Activated naive CD8-positive, alpha-beta T cell treated with anti-CD3 and anti-CD28 coated beads for 36 hours (primary cell): ENCODE measurements at regions not wholly inside any gene's neighbourhood (a gene's known extent, or its start where the extent isn't known, plus 50 kb on each side); places are given as distances from the start of the nearest gene placed in this dataset.

Source experiments
- DNase-seq: peaks from one replicate; pipeline ENCODE4 v3.0.0; 2021
- H3K27ac Mint-ChIP-seq: one replicate; pipeline ENCODE4 v1.8.0; 2022; ENCODE audit warnings: mild to moderate bottlenecking, moderate library complexity, mixed read lengths
- H3K27me3 Mint-ChIP-seq: one replicate; pipeline ENCODE4 v1.8.0; 2022; ENCODE audit warnings: mild to moderate bottlenecking, mixed read lengths
- H3K36me3 Mint-ChIP-seq: one replicate; pipeline ENCODE4 v1.8.0; 2021; ENCODE audit warnings: mild to moderate bottlenecking, mixed read lengths
- H3K4me1 Mint-ChIP-seq: one replicate; pipeline ENCODE4 v1.8.0; 2021; ENCODE audit warnings: mixed read lengths
- H3K4me3 Mint-ChIP-seq: one replicate; pipeline ENCODE4 v1.8.0; 2022; ENCODE audit warnings: mild to moderate bottlenecking, moderate library complexity, mixed read lengths
- H3K9me3 Mint-ChIP-seq: one replicate; pipeline ENCODE4 v1.8.0; 2022; ENCODE audit warnings: mixed read lengths

GRCh38 chr9:107858260-107858659 is 368.7 kb upstream of the KLF4 start:
- Mint-ChIP-seq H3K27me3 (no peaks in the 10 kb centered on the region), H3K36me3 (no peaks in the 10 kb centered on the region), H3K4me1 (no peaks in the 10 kb centered on the region), H3K9me3 (peaks cover 3% of the 10 kb centered on the region), H3K4me3 (no peak overlapping the region), H3K27ac (no peak overlapping the region)
- DNase-seq: no peak

GRCh38 chr9:107856633-107857032 is 367.1 kb upstream of the KLF4 start:
- Mint-ChIP-seq H3K4me3 (no peak overlapping the region), H3K9me3 (peaks cover 3% of the 10 kb centered on the region)
- DNase-seq: no peak

GRCh38 chr9:107855164-107855563 is 365.6 kb upstream of the KLF4 start:
- no peaks in the 10 kb centered on the region for H3K27me3 Mint-ChIP-seq
- no peaks in the 10 kb centered on the region for H3K36me3 Mint-ChIP-seq
- peaks cover 3% of the 10 kb centered on the region for H3K9me3 Mint-ChIP-seq
- DNase-seq: no peak
- H3K4me1 Mint-ChIP-seq: no peaks in the 10 kb centered on the region
- H3K4me3 Mint-ChIP-seq: no peak overlapping the region
- no peak overlapping the region for H3K27ac Mint-ChIP-seq

More at GRCh38 chr9:107856633-107857032, 367.1 kb upstream of the KLF4 start:
- no peaks in the 10 kb centered on the region for H3K27me3 Mint-ChIP-seq
- H3K36me3 Mint-ChIP-seq: no peaks in the 10 kb centered on the region
- H3K27ac Mint-ChIP-seq: no peak overlapping the region
- H3K4me1 Mint-ChIP-seq: no peaks in the 10 kb centered on the region

DNA sequence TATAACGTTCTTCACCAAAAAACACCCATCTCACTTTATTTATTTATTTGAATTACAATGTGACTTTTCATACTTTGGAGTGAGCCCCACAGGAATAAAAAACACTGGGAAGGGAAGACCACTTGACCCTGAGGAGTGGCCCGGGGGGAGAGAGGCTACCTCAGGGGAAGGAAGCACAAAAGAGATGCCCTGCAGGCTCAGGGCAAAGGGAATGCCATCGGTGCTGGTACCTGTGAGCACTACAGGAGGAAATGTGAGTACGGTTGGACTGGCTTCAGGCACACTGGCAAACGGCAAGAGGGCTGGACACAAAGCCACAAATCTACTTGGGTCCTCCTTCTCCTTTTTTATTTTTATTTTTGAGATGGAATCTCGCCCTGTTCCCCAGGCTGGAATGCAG is 363.9 kb upstream of the KLF4 start:
- Mint-ChIP-seq H3K27me3 (no peaks in the 10 kb centered on the region), H3K4me1 (no peaks in the 10 kb centered on the region), H3K27ac (no peak overlapping the region), H3K36me3 (no peaks in the 10 kb centered on the region), H3K9me3 (peaks cover 5% of the 10 kb centered on the region), H3K4me3 (no peak overlapping the region)
- DNase-seq: no peak

GRCh38 chr9:107852891-107853290 is 363.3 kb upstream of the KLF4 start:
- no peak overlapping the region for H3K27ac Mint-ChIP-seq
- peaks cover 4% of the 10 kb centered on the region for H3K9me3 Mint-ChIP-seq
- DNase-seq: no peak
- H3K4me3 Mint-ChIP-seq: no peak overlapping the region
- H3K36me3 Mint-ChIP-seq: no peaks in the 10 kb centered on the region
- no peaks in the 10 kb centered on the region for H3K4me1 Mint-ChIP-seq
- no peaks in the 10 kb centered on the region for H3K27me3 Mint-ChIP-seq

DNA sequence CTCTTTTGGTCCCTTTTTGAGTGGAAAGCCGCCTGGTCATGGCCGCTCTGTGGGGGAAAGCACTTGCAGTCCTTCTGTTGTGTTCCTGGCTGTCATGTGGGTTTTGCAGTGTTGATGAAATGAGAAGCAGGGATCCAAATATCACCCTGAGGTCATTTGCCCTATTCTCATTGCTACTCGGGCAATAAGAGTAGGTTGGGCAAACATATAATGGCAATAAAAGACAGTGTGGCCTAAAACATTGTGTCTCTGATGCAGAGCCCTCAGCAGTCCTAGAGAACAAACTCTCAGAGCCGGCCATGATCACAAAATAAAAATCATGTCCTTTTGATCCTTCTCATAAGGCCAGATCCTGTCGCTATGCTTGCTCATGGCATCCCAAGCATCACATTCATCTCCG is 361.1 kb upstream of the KLF4 start:
- no peaks in the 10 kb centered on the region for H3K4me1 Mint-ChIP-seq
- no peak overlapping the region for H3K4me3 Mint-ChIP-seq
- H3K36me3 Mint-ChIP-seq: no peaks in the 10 kb centered on the region
- DNase-seq: no peak
- H3K27me3 Mint-ChIP-seq: no peaks in the 10 kb centered on the region
- H3K9me3 Mint-ChIP-seq: peaks cover 7% of the 10 kb centered on the region
- no peak overlapping the region for H3K27ac Mint-ChIP-seq

- H3K27me3 Mint-ChIP-seq: no peaks in the 10 kb centered on the region
- H3K9me3 Mint-ChIP-seq: peaks cover 5% of the 10 kb centered on the region
- H3K4me3 Mint-ChIP-seq: no peak overlapping the region
- H3K4me1 Mint-ChIP-seq: no peaks in the 10 kb centered on the region
- no peak overlapping the region for H3K27ac Mint-ChIP-seq
- H3K36me3 Mint-ChIP-seq: no peaks in the 10 kb centered on the region
- no peak for DNase-seq
Measured at GRCh38 chr9:107847978-107848964, 358.7 kb upstream of the KLF4 start.

- no peak for DNase-seq
- H3K27me3 Mint-ChIP-seq: no peaks in the 10 kb centered on the region
- no peaks in the 10 kb centered on the region for H3K36me3 Mint-ChIP-seq
- H3K4me3 Mint-ChIP-seq: no peak overlapping the region
- peaks cover 6% of the 10 kb centered on the region for H3K9me3 Mint-ChIP-seq
- no peak overlapping the region for H3K27ac Mint-ChIP-seq
- no peaks in the 10 kb centered on the region for H3K4me1 Mint-ChIP-seq
Measured at GRCh38 chr9:107842530-107842929, 353.0 kb upstream of the KLF4 start.

GRCh38 chr9:107841076-107841475 is 351.5 kb upstream of the KLF4 start:
- no peaks in the 10 kb centered on the region for H3K27me3 Mint-ChIP-seq

DNA sequence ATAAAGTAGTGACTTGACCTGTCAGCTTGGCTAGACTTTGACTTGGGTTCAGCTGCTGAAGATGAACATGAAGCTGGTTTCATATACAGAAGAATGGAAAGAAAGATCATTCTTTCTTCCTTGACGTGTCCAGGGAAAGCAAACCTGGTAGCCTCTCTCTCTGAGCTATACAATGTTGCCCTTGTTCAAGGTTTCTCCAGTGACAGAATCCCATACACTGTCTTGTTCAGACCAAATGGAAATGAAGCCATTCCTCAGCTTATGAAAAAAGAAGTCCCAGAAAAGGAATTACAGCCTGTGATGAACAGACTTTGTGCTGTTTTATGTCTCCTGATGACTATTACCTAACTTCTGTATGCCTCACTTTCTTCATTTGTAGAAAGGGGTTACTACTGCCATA is 349.8 kb upstream of the KLF4 start:
- Mint-ChIP-seq H3K4me3 (no peak overlapping the region), H3K9me3 (peaks cover 3% of the 10 kb centered on the region), H3K27ac (no peak overlapping the region), H3K4me1 (no peaks in the 10 kb centered on the region), H3K27me3 (no peaks in the 10 kb centered on the region), H3K36me3 (no peaks in the 10 kb centered on the region)
- DNase-seq: no peak

More at GRCh38 chr9:107841076-107841475, 351.5 kb upstream of the KLF4 start:
- no peaks in the 10 kb centered on the region for H3K36me3 Mint-ChIP-seq
- H3K27ac Mint-ChIP-seq: no peak overlapping the region
- no peak for DNase-seq
- H3K4me1 Mint-ChIP-seq: no peaks in the 10 kb centered on the region
- H3K4me3 Mint-ChIP-seq: no peak overlapping the region
- H3K9me3 Mint-ChIP-seq: peaks cover 6% of the 10 kb centered on the region

DNA sequence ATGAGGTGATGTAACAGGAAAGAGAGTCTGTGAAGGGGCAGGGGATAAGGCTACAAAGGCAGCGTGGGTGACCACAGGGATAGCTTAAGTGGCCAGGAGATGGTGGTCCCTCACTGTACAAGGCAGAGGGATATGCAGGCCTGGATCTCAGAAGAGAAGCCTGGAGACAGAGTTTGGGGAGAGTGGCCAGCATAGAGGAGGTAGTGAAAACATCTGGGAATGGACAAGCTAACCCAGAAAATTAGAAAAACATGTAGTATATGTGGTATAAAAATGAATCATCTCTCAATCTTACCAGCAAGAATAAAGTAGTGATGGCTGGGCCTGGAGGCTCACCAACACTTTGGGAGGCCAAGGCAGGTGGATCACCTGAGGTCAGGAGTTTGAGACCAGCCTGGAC is 349.2 kb upstream of the KLF4 start:
- no peaks in the 10 kb centered on the region for H3K27me3 Mint-ChIP-seq
- H3K4me3 Mint-ChIP-seq: no peak overlapping the region
- no peak overlapping the region for H3K27ac Mint-ChIP-seq
- DNase-seq: no peak
- no peaks in the 10 kb centered on the region for H3K36me3 Mint-ChIP-seq
- H3K4me1 Mint-ChIP-seq: no peaks in the 10 kb centered on the region
- H3K9me3 Mint-ChIP-seq: peaks cover 3% of the 10 kb centered on the region

- no peaks in the 10 kb centered on the region for H3K27me3 Mint-ChIP-seq
- no peaks in the 10 kb centered on the region for H3K4me1 Mint-ChIP-seq
- no peaks in the 10 kb centered on the region for H3K36me3 Mint-ChIP-seq
- DNase-seq: no peak
- H3K27ac Mint-ChIP-seq: no peak overlapping the region
- no peak overlapping the region for H3K4me3 Mint-ChIP-seq
- peaks cover 3% of the 10 kb centered on the region for H3K9me3 Mint-ChIP-seq
Measured at GRCh38 chr9:107836300-107836699, 346.7 kb upstream of the KLF4 start.

- no peak overlapping the region for H3K4me3 Mint-ChIP-seq
- H3K4me1 Mint-ChIP-seq: no peaks in the 10 kb centered on the region
- no peak overlapping the region for H3K27ac Mint-ChIP-seq
- no peak for DNase-seq
- no peaks in the 10 kb centered on the region for H3K36me3 Mint-ChIP-seq
- H3K27me3 Mint-ChIP-seq: no peaks in the 10 kb centered on the region
- peaks cover 10% of the 10 kb centered on the region for H3K9me3 Mint-ChIP-seq
Measured at GRCh38 chr9:107833295-107833694, 343.7 kb upstream of the KLF4 start.

GRCh38 chr9:107832871-107833270 is 343.3 kb upstream of the KLF4 start:
- Mint-ChIP-seq H3K9me3 (peaks cover 10% of the 10 kb centered on the region), H3K27me3 (no peaks in the 10 kb centered on the region), H3K27ac (no peak overlapping the region), H3K4me1 (no peaks in the 10 kb centered on the region), H3K36me3 (no peaks in the 10 kb centered on the region), H3K4me3 (no peak overlapping the region)
- DNase-seq: no peak

- Mint-ChIP-seq H3K4me3 (no peak overlapping the region), H3K27ac (no peak overlapping the region), H3K9me3 (peaks cover 11% of the 10 kb centered on the region), H3K36me3 (no peaks in the 10 kb centered on the region), H3K27me3 (no peaks in the 10 kb centered on the region), H3K4me1 (no peaks in the 10 kb centered on the region)
- DNase-seq: no peak
Measured at GRCh38 chr9:107830479-107830878, 340.9 kb upstream of the KLF4 start.

DNA sequence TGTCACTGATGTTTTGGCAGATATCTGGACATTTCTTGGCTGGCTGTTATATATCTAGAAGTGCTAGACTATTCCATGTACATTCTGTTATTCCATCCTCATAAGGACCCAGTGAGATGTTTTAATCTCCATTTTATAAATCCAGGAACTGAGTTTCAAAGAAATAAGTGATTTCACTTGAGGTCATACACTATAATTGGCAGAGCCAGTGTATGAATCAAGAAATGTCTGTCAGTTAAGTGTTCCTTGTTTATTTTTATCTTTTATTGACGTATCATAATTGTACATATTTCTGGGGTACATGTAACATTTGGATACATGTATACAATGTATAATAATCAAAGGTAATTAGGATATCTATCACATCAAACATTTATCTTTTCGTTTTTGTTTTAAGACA is 338.3 kb upstream of the KLF4 start:
- no peak for DNase-seq
- Mint-ChIP-seq H3K9me3 (peaks cover 11% of the 10 kb centered on the region), H3K4me1 (no peaks in the 10 kb centered on the region), H3K36me3 (no peaks in the 10 kb centered on the region), H3K27ac (no peak overlapping the region), H3K4me3 (no peak overlapping the region), H3K27me3 (no peaks in the 10 kb centered on the region)
